Activated CD8-positive, alpha-beta memory T cell treated with anti-CD3 and anti-CD28 coated beads for 48 hours (primary cell): ENCODE measurements at regions not wholly inside any gene's neighbourhood (a gene's known extent, or its start where the extent isn't known, plus 50 kb on each side); places are given as distances from the start of the nearest gene placed in this dataset.
"Not testable (repeated sequence)": the region's sequence is repeated elsewhere in the genome, so short reads cannot be mapped to it uniquely, and the experiment has no call there.

ENCODE experiments used
- DNase-seq, 3 experiments: peaks; one replicate each; pipeline ENCODE4 v3.0.0-alpha.2; 2020; ENCODE audit warnings: low read depth in 2 of 3, low spot score in 2 of 3

DNA sequence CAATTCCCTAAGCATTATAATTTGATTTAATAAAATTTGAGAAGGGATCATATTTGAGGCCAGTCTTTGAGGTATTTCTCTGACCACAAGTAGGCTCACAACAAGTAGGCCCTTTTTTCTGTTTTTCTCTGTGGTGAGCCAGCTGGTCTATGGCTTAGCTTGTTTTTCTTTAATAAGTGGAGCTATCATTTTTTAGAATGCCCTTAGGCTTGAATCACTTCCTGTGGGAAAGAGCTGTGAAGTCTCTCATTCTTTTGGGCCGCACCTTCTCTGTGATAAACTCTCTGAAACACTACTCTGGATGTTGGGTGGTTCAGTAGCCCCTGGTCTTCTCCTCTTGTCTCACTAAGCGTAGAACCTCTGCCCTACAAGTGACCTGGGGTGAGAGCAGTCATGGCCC lies 235.9 kb downstream of the SUCLG1 start:
- no peak for DNase-seq

DNA sequence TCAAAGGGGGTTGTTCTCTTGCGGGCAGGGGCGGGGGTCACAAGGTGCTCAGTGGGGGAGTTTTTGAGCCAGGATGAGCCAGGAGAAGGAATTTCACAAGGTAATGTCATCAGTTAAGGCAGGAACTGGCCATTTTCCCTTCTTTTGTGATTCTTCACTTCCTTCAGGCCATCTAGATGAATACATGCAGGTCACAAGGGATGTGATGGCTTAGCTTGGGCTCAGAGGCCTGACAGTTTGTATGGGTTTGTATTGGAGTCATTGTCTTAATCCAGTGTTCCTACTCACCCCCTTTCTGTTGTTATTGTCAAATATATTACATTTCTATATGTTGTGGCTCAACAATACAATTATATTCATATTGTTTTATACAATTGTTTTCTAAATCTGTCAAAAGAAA lies 238.0 kb downstream of the SUCLG1 start:
- not testable (repeated sequence) for DNase-seq

DNA sequence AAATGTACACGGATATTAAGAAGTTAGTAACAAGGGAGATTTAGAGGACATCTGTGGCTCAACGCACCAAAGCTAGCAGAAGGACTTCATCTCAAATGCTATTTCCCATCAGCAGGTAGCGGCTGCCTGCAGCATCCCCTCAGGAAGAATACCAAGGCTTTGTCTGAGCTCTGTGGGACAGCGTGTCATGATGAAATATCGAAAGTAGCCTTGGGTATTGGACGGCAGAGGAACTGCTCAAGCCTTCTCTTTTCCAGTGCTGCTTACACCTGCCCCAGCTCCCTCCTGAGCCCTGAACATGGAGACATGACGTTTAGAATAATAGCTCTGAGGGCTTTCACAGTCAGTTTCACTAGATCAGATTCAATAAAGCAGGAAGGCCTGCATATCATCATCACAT lies 241.6 kb downstream of the SUCLG1 start:
- no peak for DNase-seq

DNA sequence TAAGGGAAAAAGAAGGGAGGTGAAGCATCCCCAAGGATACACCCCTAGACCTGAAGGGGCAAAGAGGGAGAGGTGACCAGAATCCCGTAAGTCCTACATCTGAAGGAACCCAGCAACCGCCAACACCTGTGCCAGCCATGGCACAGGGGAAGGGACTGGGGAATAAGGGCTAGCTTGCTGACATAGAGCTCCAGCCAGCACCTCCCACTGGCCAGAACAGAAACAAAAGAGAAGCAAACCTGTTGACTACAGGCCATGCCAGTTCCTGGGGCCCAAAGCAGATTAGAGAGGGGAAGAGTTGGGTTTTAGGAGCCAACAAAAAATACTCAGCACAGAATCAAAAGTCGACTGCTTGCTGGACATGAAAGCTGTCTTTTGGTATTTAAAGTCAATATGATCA lies 244.6 kb downstream of the SUCLG1 start:
- DNase-seq = no peak

DNA sequence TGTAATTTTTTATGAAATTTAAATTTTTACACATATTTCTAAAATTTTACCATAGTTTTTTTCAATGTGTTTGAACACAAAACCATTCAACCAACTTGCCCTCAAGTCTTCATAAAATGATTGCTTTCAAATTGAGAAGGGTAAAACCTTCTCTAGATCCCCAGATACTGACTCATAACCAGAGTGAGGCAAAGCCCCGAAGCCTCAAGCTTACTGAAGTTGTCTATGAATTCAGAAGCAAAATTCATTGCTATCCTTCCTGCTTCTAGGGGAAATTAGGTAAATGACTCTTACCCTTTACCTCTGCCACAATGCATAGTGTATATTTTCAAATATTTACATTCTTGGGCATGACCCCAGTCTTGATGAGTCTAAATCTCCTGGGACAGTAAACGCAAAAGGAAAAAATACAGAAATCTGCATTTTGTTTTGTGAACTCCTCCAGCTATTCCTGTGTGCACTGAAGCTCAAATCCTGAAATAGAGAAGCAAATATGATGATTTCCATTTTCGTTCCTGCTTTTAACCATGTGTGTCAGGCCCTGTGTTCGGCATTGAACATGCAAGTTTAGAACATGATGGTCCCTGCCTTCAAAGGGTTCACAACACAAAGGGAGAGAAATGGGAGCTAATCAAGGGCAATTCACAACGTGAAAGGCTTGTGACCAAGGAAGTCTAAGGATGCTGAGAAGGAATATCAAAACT lies 246.3 kb downstream of the SUCLG1 start:
- no peak for DNase-seq

DNA sequence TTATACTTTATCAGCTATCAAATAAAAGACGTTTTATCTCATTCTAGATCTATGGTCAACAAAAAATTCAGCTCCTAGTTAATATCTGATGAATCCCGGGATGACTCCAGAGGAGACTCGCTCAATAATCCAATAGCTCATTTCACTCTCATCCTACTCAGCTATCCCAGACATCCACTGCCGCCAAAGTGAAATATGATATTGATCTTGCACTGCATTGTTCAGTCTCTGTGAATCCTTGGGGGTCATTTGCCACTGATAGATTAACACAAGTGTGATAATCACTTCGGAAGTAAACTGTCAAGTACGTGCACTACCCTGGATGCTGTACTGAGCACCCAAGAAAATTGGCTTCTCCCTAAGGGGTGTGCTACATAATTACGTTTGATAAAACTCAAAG lies 249.1 kb downstream of the SUCLG1 start:
- DNase-seq = no peak

DNA sequence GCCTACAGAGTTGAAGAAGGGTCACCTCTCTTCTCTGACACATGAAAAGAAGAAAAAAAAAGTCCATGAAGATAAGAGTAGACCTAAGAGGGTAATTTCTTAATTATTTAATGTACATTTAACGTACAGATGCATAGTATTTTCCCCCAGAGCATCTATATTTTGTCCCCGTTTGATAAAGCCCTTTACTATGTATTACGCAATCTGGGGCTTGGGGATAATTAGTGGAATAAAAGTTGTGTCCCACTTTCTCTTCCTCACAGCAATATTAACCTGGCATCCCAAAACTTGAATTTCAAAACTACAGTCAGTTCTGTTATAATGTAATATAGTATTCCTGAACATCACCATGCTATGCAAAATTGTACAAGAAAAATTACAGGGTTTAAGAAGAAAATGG lies 254.1 kb downstream of the SUCLG1 start:
- DNase-seq = no peak

DNA sequence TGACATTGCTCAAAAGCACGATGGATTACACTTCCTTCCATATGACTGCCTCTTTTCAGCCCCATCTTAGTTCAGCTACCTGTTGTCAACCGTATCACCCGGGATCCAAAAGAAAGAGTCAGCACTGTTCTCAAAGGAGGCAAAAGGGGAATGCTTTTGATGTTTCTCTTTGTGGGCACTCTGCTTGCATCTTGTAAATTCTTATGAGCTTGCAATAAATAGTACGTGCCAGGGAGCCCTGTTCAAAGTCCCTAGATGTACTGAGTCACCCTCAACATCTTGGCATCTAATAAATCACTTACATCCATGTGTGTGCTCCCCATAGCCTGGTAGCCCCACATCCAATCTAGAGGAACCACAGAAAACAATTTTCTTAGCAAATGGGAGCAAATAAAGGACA lies 256.9 kb downstream of the SUCLG1 start:
- DNase-seq = no peak

DNA sequence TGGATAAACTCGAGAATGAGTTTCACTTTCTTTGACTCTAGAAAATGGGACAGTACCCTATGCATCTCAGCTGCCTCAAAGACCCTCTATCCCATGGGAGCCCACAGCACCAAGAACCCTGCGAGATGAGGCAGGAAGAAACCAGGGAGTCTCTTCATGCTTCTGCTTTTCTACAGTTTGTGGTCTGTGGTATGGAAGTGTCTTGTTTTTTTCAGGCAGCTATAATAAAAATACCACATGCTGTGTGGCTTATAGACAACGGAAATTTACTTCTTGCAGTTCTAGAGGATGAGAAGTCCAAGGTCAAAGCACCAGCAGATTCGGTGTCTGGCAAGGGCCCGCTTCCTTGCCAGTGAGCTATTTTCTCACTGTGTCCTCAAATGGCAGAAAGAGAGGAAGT lies 257.9 kb downstream of the SUCLG1 start:
- DNase-seq = no peak

DNA sequence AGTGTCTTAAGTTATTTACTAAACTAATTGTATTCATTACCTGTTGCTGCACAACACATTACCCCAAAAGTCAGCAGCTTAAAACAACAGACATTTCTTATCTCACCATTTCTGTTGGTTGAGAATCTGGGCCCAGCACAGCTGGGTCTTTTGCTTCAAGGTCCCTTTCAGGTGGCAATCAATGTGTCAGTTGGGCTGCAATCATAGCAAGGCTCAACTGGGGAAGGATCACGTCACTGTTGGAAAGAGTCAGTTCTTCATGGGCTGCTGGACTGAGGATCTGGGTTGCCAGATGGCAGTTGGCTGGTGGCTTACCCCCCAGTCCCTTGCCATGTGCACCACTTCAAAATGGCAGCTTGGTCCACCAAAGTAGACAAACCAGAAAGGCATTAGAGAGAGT lies 261.2 kb downstream of the SUCLG1 start:
- no peak for DNase-seq

DNA sequence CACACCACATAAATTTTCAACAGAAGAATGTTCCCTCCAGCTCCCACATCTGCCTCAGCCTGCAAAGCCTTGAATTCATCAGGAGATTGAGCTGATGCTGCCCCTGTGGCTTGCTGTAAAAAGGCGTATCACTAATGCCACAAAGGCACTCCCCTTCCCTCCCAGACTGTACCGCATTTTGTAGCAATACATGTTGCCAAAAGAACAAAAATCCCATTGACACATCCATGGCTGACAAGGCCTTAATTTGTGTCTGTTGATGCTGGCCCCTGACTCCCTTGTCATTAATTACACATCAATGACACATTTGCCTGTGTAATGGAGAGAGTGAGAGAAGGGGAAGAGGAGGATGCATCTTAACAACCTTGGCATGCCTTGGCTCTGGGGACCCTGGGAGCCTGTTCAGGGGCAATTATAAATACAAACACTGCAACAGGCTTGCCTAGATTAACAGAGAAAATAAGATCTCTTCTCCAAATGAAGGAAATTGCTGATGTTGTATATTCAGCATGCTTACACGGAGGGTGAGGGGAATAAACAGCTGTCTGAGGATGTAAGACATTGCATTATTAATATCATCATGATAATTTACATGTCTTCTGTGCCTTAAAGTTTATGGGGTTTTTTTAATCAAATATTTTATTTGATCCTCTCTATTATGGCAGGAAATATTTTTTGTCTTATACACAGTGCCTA lies 264.0 kb downstream of the SUCLG1 start:
- no peak for DNase-seq

DNA sequence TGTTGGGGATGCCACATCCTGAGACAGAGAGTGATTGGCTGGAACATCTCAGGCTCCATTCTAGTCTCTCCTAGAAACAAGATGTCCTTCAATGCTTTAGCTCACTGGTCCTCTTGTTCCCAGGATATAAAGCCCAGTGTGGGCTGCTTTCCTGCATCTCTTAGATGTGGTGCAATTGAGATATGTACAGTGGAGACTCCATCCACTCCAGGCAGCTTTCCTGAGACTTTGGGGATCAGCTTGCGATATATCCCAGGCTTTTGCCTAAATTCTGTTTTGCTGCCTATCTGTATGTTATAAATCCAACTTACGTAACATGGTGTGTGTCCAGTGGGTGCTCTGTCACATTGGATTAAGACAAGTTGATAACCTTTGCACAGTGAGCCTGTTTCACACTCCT lies 264.9 kb downstream of the SUCLG1 start:
- no peak for DNase-seq

DNA sequence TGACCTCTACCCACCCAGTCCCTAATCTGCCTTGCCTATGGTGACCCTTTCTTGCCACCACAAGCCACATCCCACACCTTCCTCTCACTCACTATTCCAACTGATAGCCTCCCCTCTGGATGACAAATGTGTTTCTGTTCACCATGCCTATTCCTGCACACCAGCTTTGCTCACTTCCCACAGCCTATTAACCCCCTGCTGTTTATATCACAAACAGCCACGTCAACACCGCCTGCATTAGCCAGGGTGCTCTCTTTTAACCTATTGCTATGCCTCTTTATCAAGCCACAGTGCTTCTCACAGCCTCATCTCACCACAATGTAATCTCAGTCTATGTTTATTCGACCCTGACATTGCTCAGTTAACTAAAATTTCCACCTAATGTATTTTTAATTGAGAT lies 271.8 kb downstream of the SUCLG1 start:
- DNase-seq = no peak

DNA sequence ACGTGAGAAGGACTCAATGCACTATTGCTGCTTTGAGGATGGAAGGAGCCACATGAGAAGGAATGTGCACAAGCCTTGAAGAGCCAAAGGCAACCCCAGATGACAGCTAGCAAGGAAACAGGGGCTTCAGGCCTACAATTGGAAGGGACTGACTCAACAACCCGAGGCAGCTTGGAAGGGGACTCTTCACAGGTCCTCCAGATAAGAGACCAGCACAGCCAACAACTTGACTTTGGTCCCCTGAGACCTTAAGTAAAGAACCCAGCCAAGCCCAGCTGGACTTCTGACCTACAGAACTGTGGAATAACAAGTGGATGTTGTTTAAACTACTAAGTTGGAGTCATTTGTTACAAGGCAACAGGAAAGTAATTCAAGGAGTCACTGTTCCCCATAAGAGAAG lies 277.2 kb downstream of the SUCLG1 start:
- no peak for DNase-seq

DNA sequence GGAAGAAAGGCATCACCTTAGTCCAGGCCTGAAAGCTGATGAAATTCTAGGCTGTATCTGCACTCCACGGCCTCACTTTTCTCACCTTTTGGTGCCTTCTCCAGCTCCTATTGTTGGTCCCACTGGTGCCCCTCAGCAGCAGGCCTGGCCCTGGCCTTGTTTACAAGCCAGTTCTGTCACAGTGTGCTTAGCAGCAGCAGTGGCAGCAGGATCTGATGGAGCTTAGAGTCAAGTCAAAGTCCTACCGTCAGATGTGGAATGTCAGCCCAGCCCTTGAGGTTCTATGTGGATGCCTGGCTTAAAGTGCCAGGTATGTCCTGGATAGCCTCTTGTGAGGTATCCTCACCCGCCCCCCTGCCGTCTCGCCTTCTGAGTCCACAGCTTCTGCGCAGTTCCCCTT lies 281.3 kb downstream of the SUCLG1 start:
- DNase-seq = no peak

DNA sequence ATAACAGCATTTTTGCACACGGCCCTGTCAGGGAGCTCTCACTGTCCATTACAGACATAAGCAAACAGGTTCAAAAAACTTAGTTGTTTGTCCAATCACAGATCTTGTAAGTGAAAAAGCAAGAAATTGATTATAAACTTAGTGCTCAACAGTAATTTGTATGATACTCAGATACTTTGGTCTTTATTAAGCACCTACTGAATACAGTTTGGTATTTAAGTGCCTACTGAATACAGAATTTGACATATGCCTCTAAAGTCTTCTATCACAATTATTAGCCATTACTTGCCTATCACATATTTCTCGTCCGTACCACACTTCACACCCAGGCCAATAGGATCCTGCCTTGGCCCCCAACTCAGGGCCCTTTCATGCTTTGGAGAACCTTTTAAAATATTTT lies 283.1 kb downstream of the SUCLG1 start:
- DNase-seq = no peak

DNA sequence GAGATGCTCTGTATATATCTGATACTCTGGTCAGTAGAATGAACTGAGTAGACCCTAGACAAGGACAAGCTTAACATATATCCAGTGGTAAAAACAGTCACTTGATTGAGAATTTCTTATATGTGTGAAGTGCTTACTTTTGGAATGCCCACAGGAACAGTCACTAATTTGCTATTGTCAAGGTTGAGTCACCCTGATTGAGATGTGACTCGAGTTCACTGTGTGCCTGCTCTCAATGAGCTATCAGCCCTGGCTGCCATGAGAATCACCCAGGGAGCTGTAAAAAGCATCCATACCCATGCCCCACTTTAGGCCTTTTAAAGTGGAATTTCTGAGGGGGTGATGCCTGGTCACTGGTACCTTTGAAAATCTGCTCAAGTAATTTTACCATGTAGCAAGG lies 283.7 kb downstream of the SUCLG1 start:
- no peak for DNase-seq

DNA sequence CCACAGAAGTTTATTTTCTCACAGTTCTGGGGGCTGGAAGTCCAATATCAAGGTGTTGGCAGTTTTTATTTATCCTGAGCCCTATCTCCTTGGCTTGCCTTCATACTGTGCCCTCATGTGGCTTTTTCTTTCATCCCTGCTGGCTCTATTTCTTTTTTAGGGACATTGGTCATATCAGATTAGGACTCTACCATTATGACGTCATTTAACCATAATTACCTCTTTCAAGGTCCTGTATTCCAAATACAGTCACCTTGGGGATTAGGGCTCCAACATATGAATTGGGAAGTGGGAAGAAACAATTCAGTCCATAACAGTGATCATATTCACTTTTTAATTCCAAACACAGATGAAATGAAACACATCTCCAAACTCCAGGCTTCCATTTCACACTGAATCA lies 286.0 kb downstream of the SUCLG1 start:
- no peak for DNase-seq

DNA sequence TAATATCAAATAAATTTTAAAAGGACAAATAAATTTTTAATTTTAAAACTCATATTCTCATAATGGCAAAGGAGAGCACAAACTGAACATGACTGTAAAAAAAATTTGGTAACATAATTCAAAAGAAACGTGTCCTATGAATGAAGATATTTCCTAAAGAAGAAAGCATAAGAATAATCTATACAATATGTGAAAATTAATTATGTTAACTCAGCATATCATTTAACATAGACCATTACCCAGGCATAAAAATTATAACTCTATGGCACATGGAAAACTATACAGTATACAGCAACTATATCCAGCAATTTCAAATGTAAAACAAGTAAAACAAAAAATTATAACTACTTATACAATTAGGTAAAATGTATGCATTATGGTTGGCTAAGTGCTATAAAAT lies 288.1 kb downstream of the SUCLG1 start:
- no peak for DNase-seq

DNA sequence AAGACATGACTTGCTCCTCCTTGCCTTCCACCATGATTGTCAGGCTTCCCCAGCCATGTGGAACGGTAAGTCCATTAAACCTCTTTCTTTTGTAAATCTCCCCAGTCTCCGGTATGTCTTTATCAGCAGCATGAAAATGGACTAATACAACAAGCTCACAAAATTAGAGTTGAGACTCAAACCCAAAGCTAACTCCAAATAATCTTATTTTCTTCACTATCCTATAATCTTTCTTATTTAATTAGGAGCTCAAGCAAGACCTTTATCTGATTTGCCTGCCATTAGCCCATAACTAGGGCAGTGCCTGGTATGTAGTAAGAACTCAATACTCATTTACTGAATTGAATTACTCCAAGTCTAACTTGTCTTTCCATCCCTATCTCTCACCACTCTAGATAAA lies 289.2 kb downstream of the SUCLG1 start:
- DNase-seq = no peak

DNA sequence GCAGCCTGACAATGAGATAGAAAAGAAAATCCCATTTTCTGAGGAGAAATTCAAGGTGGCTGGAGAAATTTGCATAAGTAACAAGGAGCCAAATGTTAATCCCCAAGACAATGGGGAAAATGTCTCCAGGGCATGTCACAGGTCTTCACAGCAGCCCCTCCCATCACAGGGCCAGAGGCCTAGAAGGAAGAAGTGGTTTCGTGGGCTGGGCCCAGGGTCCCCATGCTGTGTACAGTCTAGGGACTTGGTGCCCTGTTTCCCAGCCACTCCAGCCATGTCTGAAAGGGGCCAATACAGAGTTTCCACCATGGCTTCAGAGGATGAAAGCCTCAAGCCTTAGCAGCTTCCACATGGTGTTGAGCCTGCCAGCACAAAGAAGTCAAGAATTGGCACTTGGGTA lies 290.5 kb downstream of the SUCLG1 start:
- not testable (repeated sequence) for DNase-seq

DNA sequence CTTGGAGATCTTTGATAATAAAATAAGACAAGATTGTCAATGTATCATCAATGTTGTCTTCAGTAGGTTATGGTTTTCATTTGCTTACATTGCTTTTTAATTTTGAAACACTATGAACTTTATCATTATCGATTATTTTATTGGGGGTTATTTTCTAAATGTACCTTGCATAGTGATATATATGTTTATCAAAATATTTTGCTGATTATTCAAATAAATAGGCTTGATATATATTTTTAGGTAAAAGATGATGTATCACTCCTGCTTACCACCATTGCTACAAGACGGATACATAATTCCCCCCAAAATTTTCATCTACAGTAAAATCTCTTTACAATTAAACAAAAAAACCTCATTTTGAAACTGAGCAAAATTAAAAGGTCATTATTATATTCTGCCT lies 293.8 kb downstream of the SUCLG1 start:
- DNase-seq = no peak

DNA sequence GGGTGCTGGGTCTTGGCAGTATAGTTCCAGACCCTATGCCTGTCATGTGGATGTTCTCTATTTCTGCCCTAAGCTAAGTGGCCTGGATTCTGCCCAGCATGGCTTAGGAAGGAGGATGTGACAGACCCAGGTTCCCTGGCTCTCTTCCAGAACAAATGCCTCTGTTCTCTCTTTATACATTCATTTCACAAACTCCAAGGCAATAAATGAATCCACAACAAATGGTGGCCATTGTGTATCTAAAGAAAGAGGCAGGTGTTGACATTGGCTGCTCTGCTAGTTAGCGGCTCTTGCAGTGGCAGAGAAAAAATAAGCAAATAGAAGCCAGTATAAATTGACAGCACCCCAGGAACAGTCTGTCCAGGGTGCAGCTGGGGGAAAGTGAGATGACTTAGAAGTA lies 298.6 kb downstream of the SUCLG1 start:
- no peak for DNase-seq
